Right atrium auricular region (tissue), 2 donors: ENCODE measurements at regions not wholly inside any gene's neighbourhood (a gene's known extent, or its start where the extent isn't known, plus 50 kb on each side); places are given as distances from the start of the nearest gene placed in this dataset.

Experiments
- DNase-seq: peaks from one replicate; pipeline ENCODE4 v3.0.0-alpha.2; 2019; ENCODE audit warnings: low spot score
- H3K27ac ChIP-seq, 2 donors: fragments of 200-600 bp; sonication (generic); 1 replicate in 1 of 2; 2 replicates in 1 of 2; pipeline ENCODE4 v1.5.1; 2016 to 2019
- H3K27me3 ChIP-seq, 2 donors: fragments of 200-600 bp; sonication (generic); one replicate each; pipeline versions ENCODE4 v1.5.1 to v1.6.0; 2017 to 2019
- H3K36me3 ChIP-seq: fragments of 200-600 bp; sonication (generic); one replicate; pipeline ENCODE4 v1.5.1; 2016
- H3K4me1 ChIP-seq, 2 donors: fragments of 200-600 bp; sonication (generic); one replicate each; pipeline versions ENCODE4 v1.5.1 to v1.6.0; 2017 to 2019
- H3K4me3 ChIP-seq, 2 donors: fragments of 200-600 bp; sonication (generic); 1 replicate in 1 of 2; 2 replicates in 1 of 2; pipeline ENCODE4 v1.5.1; 2017 to 2019; ENCODE audit warnings: mild to moderate bottlenecking in 1 of 2, moderate library complexity in 1 of 2
- H3K9me3 ChIP-seq, 2 donors: fragments of 200-600 bp; sonication (generic); one replicate each; pipeline ENCODE4 v1.5.1; 2019
- TF ChIP-seq, protein P1 (sequence below), 2 donors: fragments of 200-600 bp; sonication (generic); IDR thresholded peaks; one replicate each; pipeline ENCODE4 v1.5.1; 2019; ENCODE audit warnings: antibody characterized with exemption in 2 of 2

DNA sequence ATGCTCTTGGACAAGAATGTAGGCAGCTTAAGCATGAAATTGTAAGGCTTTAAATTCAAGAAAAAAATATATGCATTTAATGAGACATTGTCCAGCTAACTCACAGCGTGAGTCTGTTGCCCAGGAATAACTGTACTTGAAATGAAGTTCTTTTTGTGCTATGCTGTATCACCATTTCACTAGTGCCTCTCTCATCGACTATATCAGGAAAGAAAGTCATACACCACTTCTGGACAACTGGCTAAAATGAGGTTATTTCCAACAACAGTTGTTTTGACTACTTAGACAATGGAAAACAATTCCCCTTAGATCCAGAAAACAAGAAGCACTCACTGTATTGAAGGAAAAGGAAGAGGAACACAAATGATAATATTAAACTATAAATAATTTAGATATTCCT is 251.8 kb downstream of the CRPPA start:
- Histone ChIP-seq H3K27ac (no peak overlapping the region), H3K36me3 (no peaks in the 10 kb centered on the region), H3K9me3 (no peaks in the 10 kb centered on the region), H3K4me3 (no peak overlapping the region), H3K4me1 (no peaks in the 10 kb centered on the region), H3K27me3 (no peaks in the 10 kb centered on the region)
- TF ChIP-seq, protein P1, sequence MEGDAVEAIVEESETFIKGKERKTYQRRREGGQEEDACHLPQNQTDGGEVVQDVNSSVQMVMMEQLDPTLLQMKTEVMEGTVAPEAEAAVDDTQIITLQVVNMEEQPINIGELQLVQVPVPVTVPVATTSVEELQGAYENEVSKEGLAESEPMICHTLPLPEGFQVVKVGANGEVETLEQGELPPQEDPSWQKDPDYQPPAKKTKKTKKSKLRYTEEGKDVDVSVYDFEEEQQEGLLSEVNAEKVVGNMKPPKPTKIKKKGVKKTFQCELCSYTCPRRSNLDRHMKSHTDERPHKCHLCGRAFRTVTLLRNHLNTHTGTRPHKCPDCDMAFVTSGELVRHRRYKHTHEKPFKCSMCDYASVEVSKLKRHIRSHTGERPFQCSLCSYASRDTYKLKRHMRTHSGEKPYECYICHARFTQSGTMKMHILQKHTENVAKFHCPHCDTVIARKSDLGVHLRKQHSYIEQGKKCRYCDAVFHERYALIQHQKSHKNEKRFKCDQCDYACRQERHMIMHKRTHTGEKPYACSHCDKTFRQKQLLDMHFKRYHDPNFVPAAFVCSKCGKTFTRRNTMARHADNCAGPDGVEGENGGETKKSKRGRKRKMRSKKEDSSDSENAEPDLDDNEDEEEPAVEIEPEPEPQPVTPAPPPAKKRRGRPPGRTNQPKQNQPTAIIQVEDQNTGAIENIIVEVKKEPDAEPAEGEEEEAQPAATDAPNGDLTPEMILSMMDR (IDR thresholded peaks at IDR 0.05): no peak
- DNase-seq: no peak

DNA sequence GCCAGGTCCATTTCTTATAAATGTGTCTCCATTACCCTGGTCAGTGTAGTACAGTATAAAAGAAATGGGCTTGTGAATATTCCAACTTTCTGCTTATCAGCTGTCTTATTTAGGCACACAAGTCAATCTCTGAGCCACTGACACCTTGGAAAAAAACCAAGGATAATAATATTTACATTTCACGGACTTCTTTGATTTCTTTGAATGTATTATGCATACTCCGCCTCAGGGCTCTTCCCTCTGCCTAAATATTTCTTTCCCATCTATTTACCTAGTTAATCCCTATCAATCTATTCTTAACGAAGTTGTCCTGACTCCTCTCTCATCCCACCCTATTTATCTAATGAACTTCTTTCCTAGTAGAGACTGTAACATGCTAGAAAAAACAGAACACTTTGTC is 253.8 kb downstream of the CRPPA start:
- Histone ChIP-seq H3K27ac (no peak overlapping the region), H3K27me3 (no peaks in the 10 kb centered on the region), H3K4me3 (no peak overlapping the region), H3K4me1 (no peaks in the 10 kb centered on the region), H3K36me3 (no peaks in the 10 kb centered on the region), H3K9me3 (no peaks in the 10 kb centered on the region)
- no peak for DNase-seq
- TF ChIP-seq, protein P1 (IDR thresholded peaks at IDR 0.05): no peak

DNA sequence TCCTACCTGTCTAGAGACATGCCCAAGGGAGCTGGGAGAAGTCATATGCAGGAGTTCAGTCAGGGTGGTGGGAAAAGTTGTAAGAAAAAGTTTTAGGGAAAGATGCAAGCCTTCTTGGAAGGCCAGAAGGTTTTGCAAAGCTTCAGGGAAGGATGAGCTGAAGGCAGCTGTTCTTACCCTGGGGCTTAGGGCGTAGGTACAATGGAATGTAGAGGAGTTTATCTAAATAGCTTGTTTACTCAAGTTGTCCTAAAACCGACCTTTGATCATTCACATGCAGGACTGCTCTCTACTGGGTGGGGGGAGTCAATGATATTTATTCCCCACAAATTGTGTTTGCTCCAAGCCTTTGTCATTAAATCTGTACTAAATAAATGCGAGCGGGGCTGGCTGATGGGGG is 277.0 kb downstream of the CRPPA start:
- Histone ChIP-seq H3K27me3 (no peaks in the 10 kb centered on the region), H3K27ac (no peak overlapping the region), H3K9me3 (peaks cover 0 to 33% of the 10 kb centered on the region in 2 donors), H3K4me1 (no peaks in the 10 kb centered on the region), H3K36me3 (no peaks in the 10 kb centered on the region), H3K4me3 (no peak overlapping the region)
- DNase-seq: no peak
- TF ChIP-seq, protein P1 (IDR thresholded peaks at IDR 0.05): no peak

- Histone ChIP-seq H3K27ac (no peak overlapping the region), H3K4me1 (no peaks in the 10 kb centered on the region), H3K36me3 (no peaks in the 10 kb centered on the region), H3K27me3 (no peaks in the 10 kb centered on the region), H3K9me3 (no peaks in the 10 kb centered on the region), H3K4me3 (no peak overlapping the region)
- DNase-seq: no peak
- TF ChIP-seq, protein P1 (IDR thresholded peaks at IDR 0.05): no peak
These were observed 283.4 kb downstream of the CRPPA start for GRCh38 chr7:16137944-16138343.

DNA sequence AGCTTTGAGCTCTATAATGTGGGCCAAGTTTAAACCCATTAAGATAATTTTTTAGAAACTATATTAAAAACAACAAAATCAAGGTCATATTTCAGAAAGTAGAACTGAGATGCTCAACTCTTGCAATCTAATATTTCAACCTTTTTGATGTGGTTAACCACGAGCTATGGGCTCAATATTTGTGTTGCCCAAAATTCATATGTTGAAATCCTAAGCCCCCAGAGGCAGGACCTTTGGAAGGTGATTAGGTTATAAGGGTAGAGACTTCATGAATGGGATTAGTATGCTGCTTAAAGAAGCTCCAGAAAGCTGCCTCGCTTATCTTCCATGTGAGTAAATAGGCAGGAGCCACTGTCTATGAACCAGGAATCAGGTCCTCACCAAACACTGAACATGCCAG is 284.4 kb downstream of the CRPPA start:
- Histone ChIP-seq H3K27me3 (no peaks in the 10 kb centered on the region), H3K4me3 (no peak overlapping the region), H3K36me3 (no peaks in the 10 kb centered on the region), H3K4me1 (no peaks in the 10 kb centered on the region), H3K27ac (no peak overlapping the region), H3K9me3 (no peaks in the 10 kb centered on the region)
- DNase-seq: no peak
- TF ChIP-seq, protein P1 (IDR thresholded peaks at IDR 0.05): no peak

GRCh38 chr7:16135658-16136057 is 285.7 kb downstream of the CRPPA start:
- H3K27me3 ChIP-seq: no peaks in the 10 kb centered on the region
- TF ChIP-seq, protein P1 (IDR thresholded peaks at IDR 0.05): no peak

More at GRCh38 chr7:16135658-16136057, 285.7 kb downstream of the CRPPA start:
- Histone ChIP-seq H3K9me3 (no peaks in the 10 kb centered on the region), H3K36me3 (no peaks in the 10 kb centered on the region), H3K27ac (no peak overlapping the region), H3K4me1 (peaks cover 0 to 3% of the 10 kb centered on the region in 2 donors), H3K4me3 (no peak overlapping the region)
- DNase-seq: no peak
